HEK293 (cell line): ENCODE measurements at regions not wholly inside any gene's neighbourhood (a gene's known extent, or its start where the extent isn't known, plus 50 kb on each side); places are given as distances from the start of the nearest gene placed in this dataset.

ENCODE experiments used
- CTCF ChIP-seq: fragments of 450-650 bp; formaldehyde crosslinking; IDR thresholded peaks from 2 replicates; pipeline ENCODE4 v1.5.1; 2016; ENCODE audit warnings: missing biosample characterization, missing genetic modification characterization
- MZF1 ChIP-seq: fragments of 450-650 bp; formaldehyde crosslinking; IDR thresholded peaks from 2 replicates; pipeline ENCODE4 v1.5.1; 2017; ENCODE audit warnings: missing biosample characterization, missing genetic modification characterization, borderline replicate concordance
- SP2 ChIP-seq: fragments of 450-650 bp; formaldehyde crosslinking; IDR thresholded peaks from 2 replicates; pipeline ENCODE4 v1.5.1; 2016; ENCODE audit warnings: missing biosample characterization, missing genetic modification characterization
- ZEB2 ChIP-seq: fragments of 450-650 bp; formaldehyde crosslinking; IDR thresholded peaks from 2 replicates; pipeline ENCODE4 v1.5.1; 2016; ENCODE audit warnings: missing biosample characterization, missing genetic modification characterization
- ZFP37 ChIP-seq: fragments of 450-650 bp; formaldehyde crosslinking; IDR thresholded peaks from 2 replicates; pipeline ENCODE4 v1.5.1; 2016; ENCODE audit warnings: missing biosample characterization, missing genetic modification characterization
- ZNF157 ChIP-seq: fragments of 450-650 bp; formaldehyde crosslinking; IDR thresholded peaks from 2 replicates; pipeline ENCODE4 v1.5.1; 2016; ENCODE audit warnings: missing biosample characterization, missing genetic modification characterization
- ZNF416 ChIP-seq: fragments of 450-650 bp; formaldehyde crosslinking; IDR thresholded peaks from 2 replicates; pipeline ENCODE4 v1.5.1; 2016; ENCODE audit warnings: missing biosample characterization, missing genetic modification characterization
- ZNF426 ChIP-seq: fragments of 450-650 bp; formaldehyde crosslinking; IDR thresholded peaks from 2 replicates; pipeline ENCODE4 v1.5.1; 2017; ENCODE audit warnings: missing biosample characterization, missing genetic modification characterization, mild to moderate bottlenecking, inconsistent platforms, moderate library complexity
- ZNF660 ChIP-seq: fragments of 450-650 bp; IDR thresholded peaks from 2 replicates; pipeline ENCODE4 v1.5.1; 2018; ENCODE audit warnings: missing biosample characterization, mild to moderate bottlenecking, missing genetic modification characterization
- TF ChIP-seq, protein P1 (sequence below): IDR thresholded peaks from 2 replicates; pipeline ENCODE4 v1.6.1; 2011; ENCODE audit warnings: mild to moderate bottlenecking, low read depth, low read length, borderline replicate concordance

DNA sequence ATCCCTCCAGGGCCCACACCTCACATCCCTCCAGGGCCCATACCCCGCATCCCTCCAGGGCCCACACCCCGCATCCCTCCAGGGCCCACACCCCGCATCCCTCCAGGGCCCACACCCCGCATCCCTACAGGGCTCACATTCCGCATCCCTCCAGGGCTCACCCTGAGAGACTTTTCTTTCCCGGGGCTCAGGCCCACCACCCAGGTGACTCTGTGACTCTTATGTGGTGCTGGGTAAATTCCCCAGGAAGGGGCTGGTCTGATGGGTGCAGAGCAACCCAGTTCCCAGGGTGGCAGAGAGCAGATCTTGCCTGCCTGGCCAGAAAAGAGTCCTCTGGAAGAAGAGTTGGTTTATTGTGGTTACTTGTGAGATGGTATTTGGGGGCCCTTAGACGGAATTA lies 290.7 kb downstream of the TCERG1L start:
- TF ChIP-seq MZF1 = no peak
- no peak for TF ChIP-seq ZFP37 (tag by site-specific recombination)
- TF ChIP-seq ZNF157 (tag by site-specific recombination) = no peak
- TF ChIP-seq ZNF660 (tag by site-specific recombination) = no peak
- no peak for TF ChIP-seq CTCF
- no peak for TF ChIP-seq ZNF426 (tag by site-specific recombination)
- TF ChIP-seq SP2 (tag by site-specific recombination) = no peak
- TF ChIP-seq ZNF416 = no peak
- no peak for TF ChIP-seq ZEB2 (tag by site-specific recombination)
- TF ChIP-seq, protein P1, sequence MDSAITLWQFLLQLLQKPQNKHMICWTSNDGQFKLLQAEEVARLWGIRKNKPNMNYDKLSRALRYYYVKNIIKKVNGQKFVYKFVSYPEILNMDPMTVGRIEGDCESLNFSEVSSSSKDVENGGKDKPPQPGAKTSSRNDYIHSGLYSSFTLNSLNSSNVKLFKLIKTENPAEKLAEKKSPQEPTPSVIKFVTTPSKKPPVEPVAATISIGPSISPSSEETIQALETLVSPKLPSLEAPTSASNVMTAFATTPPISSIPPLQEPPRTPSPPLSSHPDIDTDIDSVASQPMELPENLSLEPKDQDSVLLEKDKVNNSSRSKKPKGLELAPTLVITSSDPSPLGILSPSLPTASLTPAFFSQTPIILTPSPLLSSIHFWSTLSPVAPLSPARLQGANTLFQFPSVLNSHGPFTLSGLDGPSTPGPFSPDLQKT = no peak
